Activated CD4-positive, alpha-beta T cell treated with anti-CD3 and anti-CD28 coated beads, Interleukin-2, Interleukin-6, amounts not matched to agents 100 ng/mL and 50 ng/mL, durations not matched to agents 16 hours and 8 hours (primary cell): ENCODE measurements at regions not wholly inside any gene's neighbourhood (a gene's known extent, or its start where the extent isn't known, plus 50 kb on each side); places are given as distances from the start of the nearest gene placed in this dataset.
"Not testable (repeated sequence)": the region's sequence is repeated elsewhere in the genome, so short reads cannot be mapped to it uniquely, and the experiment has no call there.

Experiments used
- DNase-seq: peaks from one replicate; pipeline ENCODE4 v3.0.0-alpha.2; 2020

- peak; percentile 34 for DNase-seq
These were observed 52.0 kb downstream of the OLIG1 start for GRCh38 chr21:33121715-33122475.

GRCh38 chr21:33122507-33122906, 52.6 kb downstream of the OLIG1 start:
- no peak for DNase-seq

- DNase-seq: no peak
These were observed 53.6 kb downstream of the OLIG1 start for GRCh38 chr21:33123374-33124123.

- no peak for DNase-seq
These were observed 54.9 kb downstream of the OLIG1 start for GRCh38 chr21:33124889-33125288.

GRCh38 chr21:33125680-33126375, 55.9 kb downstream of the OLIG1 start:
- DNase-seq: no peak

- no peak for DNase-seq
These were observed 56.6 kb downstream of the OLIG1 start for GRCh38 chr21:33126569-33126968.

- peak; percentile 67 for DNase-seq
These were observed 57.4 kb downstream of the OLIG1 start for GRCh38 chr21:33127154-33127867.

- DNase-seq: no peak
These were observed 57.9 kb downstream of the OLIG1 start for GRCh38 chr21:33127868-33128242.

GRCh38 chr21:33128538-33128937, 58.6 kb downstream of the OLIG1 start:
- no peak for DNase-seq

GRCh38 chr21:33132054-33132453, 62.1 kb downstream of the OLIG1 start:
- no peak for DNase-seq

GRCh38 chr21:33133892-33134291, 64.0 kb downstream of the OLIG1 start:
- no peak for DNase-seq

- no peak for DNase-seq
These were observed 66.0 kb downstream of the OLIG1 start for GRCh38 chr21:33135925-33136324.

- no peak for DNase-seq
These were observed 67.0 kb downstream of the OLIG1 start for GRCh38 chr21:33136847-33137502.

- DNase-seq: no peak
These were observed 69.1 kb downstream of the OLIG1 start for GRCh38 chr21:33139084-33139483.

GRCh38 chr21:33140288-33140687, 70.3 kb downstream of the OLIG1 start:
- no peak for DNase-seq

GRCh38 chr21:33146467-33146866, 76.5 kb downstream of the OLIG1 start:
- no peak for DNase-seq

- DNase-seq: no peak
These were observed 79.2 kb downstream of the OLIG1 start for GRCh38 chr21:33149181-33149580.

- DNase-seq: not testable (repeated sequence)
These were observed 78.8 kb upstream of the IFNAR2 start for GRCh38 chr21:33150968-33151367.

GRCh38 chr21:33151941-33152731, 77.6 kb upstream of the IFNAR2 start:
- DNase-seq: no peak

GRCh38 chr21:33152732-33153130, 77.0 kb upstream of the IFNAR2 start:
- DNase-seq: no peak

GRCh38 chr21:33155005-33155404, 74.7 kb upstream of the IFNAR2 start:
- no peak for DNase-seq

- no peak for DNase-seq
These were observed 74.3 kb upstream of the IFNAR2 start for GRCh38 chr21:33155422-33155821.
